ENCODE measurements at regions not wholly inside any gene's neighbourhood (a gene's known extent, or its start where the extent isn't known, plus 50 kb on each side); places are given as distances from the start of the nearest gene placed in this dataset.

GRCh38 chrX:139203651-139204570 is 326.6 kb upstream of the F9 start (continued):
- TF ChIP-seq KDM4A (IDR thresholded peaks at IDR 0.05; ENCODE audit: low read depth, low read length, severe bottlenecking) (peak; percentile 75), FOSL1 (IDR thresholded peaks at IDR 0.05; ENCODE audit: insufficient read depth, low read depth, low read length) (no peak)
